GM18511 (cell line): ENCODE measurements at regions not wholly inside any gene's neighbourhood (a gene's known extent, or its start where the extent isn't known, plus 50 kb on each side); places are given as distances from the start of the nearest gene placed in this dataset.
"Not testable (repeated sequence)": the region's sequence is repeated elsewhere in the genome, so short reads cannot be mapped to it uniquely, and the experiment has no call there.

Experiments
- ATAC-seq: cut with Tn5 transposase; IDR thresholded peaks from one replicate; pipeline ENCODE4 v1.9.1; 2021; ENCODE audit warnings: mild to moderate bottlenecking, moderate library complexity; ENCODE audit not compliant: unreplicated experiment

DNA sequence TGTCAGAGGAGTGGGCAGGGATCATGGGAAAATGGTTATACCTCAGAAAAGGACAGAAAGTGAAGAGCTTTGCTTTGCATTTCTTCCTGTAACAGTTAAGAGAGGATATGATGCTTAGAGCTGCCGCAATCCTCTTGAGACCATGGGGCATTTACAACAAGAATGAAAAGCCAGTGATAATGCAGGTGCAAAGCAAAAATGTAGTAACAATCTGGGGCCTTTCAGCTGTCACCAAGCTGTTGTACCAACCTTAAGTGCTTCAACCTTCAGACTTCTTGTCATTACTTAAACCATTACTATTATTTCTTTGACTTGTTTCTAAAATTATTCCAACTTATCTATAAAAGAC is 1337.6 kb downstream of the RPIA start:
- ATAC-seq = not testable (repeated sequence)

DNA sequence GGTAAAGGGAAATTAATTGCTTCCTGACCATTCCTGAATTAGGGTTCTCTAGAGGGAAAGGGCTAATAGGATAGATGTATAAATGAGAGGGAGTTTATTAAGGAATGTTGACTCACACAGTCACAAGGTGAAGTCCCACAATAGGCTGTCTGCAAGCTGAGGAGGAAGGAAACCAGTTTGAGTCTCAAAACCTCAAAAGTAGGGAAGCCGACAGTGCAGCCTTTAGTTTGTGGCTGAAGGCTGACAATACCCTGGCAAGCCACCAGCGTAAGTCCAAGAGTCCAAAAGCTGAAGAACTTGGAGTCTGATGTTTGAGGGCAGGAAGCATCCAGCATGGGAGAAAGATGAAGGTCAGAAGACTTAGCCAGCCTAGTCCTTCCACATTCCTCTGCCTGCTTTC is 1340.8 kb downstream of the RPIA start:
- ATAC-seq = not testable (repeated sequence)

DNA sequence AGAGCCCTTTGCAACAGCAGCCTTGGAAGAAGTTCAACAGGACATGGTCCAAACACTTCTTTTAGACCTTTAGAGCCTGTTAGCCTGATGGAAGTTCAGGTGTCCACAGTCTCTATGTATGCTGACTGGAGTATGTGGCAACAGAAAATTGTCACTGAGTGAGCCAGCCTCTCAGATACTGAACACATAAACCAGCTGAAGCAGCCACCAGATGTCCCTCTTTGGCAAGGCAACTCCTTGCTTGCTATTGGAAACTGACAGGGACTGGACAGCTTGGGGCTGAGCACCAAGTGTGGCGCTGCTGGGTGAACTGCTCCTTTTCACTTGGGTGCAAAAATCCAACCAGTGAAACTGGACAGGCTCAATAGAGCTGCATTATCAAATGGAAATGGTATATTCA is 1344.9 kb downstream of the RPIA start:
- not testable (repeated sequence) for ATAC-seq

DNA sequence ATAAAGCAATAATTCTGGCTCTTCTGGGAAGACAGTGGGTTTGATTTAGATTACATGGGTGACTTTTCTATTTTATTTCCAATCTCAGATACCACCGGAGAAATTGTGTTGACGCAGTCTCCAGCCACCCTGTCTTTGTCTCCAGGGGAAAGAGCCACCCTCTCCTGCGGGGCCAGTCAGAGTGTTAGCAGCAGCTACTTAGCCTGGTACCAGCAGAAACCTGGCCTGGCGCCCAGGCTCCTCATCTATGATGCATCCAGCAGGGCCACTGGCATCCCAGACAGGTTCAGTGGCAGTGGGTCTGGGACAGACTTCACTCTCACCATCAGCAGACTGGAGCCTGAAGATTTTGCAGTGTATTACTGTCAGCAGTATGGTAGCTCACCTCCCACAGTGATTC is 1347.6 kb downstream of the RPIA start:
- ATAC-seq = not testable (repeated sequence)

DNA sequence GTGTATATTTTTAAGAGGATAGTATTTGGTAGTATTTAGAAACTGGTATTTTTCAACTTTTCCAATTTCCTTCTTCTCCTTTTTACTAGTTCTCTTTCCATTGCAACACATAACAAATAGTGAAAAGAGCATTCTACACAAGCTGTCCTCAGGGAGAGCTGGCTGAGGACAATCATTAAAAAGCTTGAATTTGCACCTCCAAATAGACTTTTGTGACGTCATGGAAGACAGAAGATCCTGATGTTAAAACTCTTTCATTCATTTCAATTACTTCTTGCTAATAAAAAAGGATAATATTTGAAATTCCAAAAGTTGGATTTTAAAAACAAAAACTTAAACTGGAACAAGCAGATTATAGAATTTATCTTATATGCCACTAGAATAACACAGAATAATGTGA is 1356.3 kb downstream of the RPIA start:
- not testable (repeated sequence) for ATAC-seq

DNA sequence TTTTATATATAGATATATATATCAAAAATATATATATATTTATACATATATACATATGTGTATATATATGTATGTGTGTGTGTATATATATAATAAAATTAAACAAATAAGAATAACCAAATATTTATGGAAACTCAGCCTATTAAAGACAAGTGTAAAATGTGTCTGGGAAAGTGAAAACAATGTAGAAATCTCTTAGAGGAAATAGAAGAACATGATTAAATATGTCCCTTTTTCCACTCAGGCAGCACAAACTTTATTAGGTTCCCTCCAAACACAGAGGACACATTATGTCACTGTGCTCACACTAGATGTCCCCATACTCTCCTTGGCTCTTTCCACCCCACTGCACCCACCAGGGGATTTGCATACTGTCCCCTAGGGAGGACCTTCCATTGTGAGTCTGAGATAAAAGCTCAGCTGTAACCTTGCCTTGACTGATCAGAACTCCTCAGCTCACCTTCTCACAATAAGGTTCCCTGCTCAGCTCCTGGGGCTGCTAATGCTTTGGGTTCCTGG is 1360.7 kb downstream of the RPIA start:
- not testable (repeated sequence) for ATAC-seq

DNA sequence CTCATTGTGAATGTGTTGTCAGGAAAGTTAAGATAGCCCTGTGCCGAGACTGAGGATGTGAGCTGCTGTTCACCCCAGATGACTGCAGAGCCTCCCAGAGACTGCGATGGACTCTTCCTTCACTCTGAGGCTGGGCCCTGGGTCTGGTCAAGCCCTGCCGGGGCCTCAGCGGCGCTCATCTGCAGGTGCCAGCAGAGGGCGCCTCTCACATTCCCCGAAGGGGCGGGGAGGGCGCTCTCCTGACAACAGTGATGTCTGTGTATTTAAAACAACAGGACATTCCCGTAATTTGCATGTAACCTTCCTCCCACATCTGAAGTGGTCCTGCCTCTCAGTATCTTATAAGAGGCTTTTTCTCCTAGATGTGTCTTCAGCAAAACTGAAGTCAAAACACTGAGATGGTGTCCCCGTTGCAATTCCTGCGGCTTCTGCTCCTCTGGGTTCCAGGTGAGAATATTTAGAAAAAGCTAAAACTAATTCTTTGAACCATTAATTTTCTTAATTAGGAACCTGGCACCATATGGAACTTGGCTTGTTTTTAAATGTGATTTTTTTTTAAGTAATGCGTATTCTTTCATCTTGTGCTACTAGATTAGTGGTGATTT is 1377.9 kb downstream of the RPIA start:
- ATAC-seq = peak; percentile 83

DNA sequence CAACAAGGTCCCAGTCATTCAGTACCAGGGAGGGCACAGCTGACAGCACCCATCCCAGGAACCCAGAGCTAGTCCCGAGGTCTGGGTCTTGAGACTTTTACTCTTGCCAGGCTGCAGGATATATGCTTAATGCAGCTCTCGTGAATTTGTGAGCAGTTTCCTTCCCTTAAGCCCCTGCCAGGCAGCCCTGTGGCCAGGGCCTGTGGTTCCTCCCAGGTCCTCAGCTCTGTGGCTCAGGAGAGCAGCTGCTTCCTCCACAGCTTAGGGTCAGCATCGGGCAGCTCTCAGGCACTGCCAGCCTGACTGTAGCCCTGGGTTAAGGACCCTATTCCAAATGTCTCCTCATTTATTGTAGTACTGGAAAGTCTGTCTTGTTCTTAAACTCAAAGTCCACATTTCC is 1384.8 kb downstream of the RPIA start:
- ATAC-seq = no peak

DNA sequence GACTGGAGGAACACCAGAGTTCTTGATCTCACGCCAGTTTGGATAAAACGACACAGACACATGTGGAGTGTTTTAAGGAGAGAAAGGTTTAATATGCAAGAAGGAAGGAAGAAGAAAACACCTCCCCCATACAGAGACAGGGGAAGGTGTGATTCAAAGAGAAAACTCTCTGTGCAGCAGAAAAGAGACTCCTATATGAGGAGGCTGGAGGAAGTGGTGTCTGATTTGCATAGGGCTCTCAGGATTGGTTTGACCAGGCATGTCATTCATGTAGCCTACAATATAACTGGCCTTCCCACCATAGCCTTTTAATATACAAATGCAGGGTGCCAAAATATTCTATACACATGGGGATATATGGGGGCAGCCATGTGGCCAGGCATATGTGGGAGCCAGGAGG is 1386.5 kb downstream of the RPIA start:
- no peak for ATAC-seq

DNA sequence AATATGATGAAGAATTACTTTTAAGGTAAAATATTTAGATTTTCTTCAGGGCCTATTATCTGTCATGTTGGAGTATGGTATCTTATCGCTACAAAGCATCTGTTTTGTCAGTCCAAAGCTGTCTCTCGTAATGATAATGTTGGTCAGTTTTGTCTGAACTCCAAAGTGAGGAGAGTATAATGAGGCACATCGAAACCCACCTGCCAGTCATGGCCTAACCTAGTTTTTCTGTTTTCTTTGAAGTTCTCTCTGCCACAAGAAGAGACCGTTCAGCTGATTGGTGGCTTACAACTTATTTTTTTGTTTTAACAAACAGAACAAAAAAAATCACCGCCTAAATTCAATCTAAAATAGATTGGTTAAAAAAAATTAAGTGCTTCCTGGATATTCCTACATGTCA is 1387.9 kb downstream of the RPIA start:
- ATAC-seq = no peak

DNA sequence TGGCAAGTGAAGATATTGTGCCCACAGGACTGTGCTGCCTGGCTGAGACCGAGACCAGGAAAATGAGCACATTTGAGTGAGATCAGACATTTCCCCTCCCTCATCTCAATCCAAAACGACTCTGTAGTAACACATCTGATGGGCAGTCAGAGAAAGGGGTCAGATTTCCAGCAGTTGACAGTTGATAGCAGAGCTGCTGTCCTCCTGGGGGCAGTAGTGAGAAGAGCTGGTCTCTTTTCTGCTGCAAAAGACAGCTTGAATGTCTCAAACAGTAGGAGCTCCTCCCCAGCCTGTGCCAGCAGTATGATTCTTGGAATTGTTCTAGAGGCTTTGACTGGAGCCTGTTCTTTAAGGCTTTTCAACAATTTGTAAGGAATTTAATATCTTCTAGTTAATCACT is 1396.3 kb downstream of the RPIA start:
- ATAC-seq = peak; percentile 49

DNA sequence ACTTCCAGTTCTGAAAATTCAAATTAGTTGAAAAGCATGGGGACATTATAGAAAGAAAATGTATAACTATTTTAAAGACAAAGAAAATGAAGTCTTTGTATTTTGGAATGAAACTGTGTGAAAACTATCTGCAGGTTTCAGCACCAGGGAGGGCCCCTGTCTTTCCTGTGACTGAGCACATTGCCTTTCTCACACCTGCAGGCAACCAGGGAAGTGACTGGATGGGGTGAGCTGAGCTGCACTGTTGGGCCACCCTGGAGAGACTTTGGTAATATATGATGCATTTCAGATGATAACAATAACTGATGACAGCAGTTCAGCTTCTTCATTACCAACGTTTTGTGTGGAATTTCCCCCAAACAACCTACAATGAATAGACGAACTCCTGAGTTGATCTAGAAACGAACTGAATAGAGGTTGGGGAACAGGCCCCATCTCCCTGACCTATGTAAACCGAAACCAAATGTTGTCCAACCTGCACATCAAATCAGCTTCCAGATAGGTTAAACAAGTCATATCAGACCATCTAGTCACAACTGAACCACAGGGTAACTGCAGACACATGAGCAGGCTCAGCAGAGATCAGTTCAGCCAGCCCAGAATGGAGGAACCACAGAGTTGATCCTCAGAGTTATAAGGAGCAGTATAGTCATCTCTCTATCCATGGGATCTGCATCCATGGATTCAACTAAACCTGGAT is 1402.2 kb downstream of the RPIA start:
- not testable (repeated sequence) for ATAC-seq

DNA sequence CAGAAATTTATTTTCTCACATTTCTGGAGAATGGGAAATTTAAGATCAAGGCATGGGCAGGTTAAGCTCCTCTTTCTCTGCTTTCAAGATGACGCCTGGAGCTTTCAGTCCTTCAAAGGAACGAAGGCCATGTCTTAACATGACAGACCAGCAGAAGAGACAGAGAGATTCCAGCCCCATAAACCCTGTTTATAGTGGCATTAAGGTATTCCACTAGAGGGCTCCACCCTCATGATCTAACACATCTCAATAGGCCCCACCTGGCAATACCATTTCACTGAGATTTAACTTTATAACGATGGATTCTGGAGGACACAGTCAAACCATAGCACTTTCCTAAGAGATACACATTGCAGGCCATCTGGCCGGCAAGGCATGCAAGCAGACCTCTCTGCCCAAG is 1406.1 kb downstream of the RPIA start:
- not testable (repeated sequence) for ATAC-seq

DNA sequence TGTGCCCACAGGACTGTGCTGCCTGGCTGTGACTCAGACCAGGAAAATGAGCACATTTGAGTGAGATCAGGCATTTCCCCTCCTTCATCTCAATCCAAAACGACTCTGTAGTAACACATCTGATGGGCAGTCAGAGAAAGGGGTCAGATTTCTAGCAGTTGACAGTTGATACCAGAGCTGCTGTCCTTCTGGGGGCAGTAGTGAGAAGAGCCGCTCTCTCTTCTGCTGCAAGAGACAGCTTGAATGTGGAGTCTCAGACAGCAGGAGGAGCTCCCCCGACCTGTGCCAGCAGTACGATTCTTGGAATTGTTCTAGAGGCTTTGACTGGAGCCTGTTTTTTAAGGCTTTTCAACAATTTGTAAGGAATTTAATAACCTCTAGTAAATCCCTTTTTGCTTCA is 1413.7 kb downstream of the RPIA start:
- ATAC-seq = not testable (repeated sequence)

DNA sequence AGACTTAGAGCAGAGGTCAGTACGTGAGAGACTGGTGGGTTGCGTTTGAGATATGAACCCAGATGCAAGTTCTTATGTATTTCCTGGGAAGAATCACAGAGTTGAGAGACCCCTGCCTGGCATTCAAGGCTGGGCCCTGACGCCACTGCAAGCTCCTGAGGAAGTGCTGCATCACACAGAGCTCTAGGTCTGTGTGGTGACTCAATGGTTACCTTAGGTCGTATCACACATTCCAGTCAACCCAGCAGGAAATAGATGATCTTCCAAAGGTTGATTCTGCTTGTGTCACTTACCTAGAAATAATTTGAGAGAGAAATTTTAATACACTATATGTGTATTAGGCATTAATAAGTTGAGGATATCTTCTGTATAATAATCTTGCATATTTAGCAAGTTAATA is 1431.9 kb downstream of the RPIA start:
- ATAC-seq = not testable (repeated sequence)

DNA sequence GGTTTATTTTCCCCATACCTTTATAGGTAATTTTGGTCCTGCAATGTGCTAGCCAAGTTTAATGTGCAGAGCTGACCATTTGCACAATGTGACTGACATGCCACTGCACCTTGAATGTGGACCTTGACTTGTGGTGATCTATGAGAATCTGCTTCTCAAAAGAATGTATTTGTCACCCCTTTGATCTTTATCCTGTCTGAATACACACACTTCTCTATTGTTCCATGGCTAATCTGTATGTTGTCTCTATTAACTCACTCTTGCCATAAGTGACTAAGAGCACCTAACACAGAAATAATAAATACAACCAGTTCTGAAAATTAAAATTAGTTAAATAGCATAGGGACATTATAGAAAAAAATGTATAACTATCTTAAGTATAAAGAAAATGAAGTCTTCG is 1447.6 kb downstream of the RPIA start:
- ATAC-seq = not testable (repeated sequence)

DNA sequence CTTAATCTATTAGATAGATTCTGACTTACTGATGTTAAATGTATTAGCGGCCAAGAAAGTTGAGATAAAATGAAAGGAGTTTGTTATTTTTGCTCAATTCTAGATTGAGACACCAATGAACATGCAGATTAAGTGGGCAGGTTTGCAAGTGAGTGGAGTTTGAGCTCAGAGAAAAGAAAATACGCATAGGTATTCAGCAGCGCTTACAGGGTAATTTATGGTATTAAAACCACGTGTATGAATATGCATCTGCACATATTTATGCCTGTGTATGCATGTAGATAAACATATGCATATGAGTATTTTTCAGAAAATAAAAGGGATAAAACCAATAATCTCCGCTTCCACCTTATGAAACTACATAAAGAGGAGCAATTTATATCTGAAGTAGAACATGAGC is 1450.1 kb downstream of the RPIA start:
- not testable (repeated sequence) for ATAC-seq

DNA sequence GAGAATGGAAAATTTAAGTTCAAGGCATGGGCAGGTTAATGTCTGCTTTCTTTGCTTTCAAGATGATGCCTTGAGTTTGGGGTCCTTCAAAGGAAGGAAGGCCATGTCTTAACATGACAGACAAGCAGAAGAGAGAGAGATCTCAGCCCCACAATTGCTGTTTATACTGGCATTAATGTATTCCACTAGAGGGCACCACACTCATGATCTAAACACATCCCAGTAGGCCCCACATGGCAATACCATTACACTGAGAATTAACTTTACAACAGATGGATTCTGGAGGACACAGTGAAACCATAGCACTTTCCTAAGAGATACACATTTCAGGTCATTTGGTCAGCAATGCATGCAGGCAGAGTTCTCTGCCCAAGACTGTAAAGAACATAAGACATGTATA is 1460.3 kb downstream of the RPIA start:
- ATAC-seq = not testable (repeated sequence)

DNA sequence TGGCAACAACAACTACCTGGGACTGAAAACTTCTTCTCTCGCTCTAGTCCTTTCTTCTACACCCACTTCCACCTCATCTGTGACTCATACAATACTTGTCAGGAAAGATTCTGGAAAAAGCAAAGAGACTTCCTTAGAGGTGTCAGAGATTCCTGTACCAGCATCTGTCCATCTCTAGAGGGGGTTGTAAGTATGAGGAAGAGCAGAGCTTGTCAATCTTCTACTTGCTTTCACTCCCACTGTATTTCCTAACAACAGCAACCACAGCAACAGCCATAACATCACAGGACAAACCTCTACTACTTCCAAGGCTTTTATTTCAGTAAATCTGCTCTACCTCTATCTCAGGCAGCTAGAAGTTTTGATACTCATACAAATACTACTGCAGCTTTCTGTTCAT is 1479.5 kb downstream of the RPIA start:
- not testable (repeated sequence) for ATAC-seq

DNA sequence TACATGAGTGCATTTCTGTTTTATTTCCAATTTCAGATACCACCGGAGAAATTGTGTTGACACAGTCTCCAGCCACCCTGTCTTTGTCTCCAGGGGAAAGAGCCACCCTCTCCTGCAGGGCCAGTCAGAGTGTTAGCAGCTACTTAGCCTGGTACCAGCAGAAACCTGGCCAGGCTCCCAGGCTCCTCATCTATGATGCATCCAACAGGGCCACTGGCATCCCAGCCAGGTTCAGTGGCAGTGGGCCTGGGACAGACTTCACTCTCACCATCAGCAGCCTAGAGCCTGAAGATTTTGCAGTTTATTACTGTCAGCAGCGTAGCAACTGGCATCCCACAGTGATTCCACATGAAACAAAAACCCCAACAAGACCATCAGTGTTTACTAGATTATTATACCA is 1481.6 kb downstream of the RPIA start:
- not testable (repeated sequence) for ATAC-seq

DNA sequence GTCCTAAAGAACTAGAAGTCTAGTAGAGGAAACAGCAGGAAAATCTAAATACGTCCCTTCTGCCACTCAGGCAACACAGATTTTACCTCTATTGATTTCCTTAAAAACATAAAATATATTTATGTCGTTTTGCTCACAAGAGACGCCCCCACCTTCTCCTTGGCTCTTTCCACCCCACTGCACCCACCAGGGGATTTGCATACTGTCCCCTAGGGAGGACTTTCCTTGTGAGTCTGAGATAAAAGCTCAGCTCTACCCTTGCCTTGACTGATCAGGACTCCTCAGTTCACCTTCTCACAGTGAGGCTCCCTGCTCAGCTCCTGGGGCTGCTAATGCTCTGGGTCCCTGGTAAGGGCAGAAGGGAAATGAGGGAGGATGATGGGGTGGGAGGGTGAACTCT is 1488.1 kb downstream of the RPIA start:
- ATAC-seq = not testable (repeated sequence)

DNA sequence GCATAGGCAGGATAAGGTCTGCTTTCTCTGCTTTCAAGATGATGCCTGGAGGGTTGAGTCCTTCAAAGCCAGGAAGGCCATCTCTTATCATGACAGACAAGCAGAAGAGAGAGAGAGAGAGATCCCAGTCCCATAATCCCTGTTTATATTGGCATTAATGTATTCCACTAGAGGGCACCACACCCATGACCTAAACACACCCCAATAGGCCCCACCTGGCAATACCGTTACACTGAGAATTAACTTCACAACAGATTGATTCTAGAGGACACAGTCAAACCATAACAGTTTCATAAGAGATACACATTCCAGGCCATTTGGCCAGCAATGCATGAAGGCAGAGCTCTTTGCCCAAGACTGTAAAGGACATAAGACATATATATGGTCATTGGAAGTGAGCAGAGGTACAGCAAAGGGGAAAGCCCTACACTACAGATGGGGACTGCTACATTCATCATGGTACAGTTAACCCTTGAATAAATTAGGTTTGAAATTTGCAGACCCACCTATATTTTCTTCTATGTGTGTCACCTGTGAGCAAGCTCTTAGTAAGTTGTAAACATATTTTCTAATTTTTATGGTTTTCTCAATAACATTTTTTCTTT is 1516.1 kb downstream of the RPIA start:
- ATAC-seq = peak; percentile 68
